K562 (cell line): ENCODE measurements at regions not wholly inside any gene's neighbourhood (a gene's known extent, or its start where the extent isn't known, plus 50 kb on each side); places are given as distances from the start of the nearest gene placed in this dataset.

Experiments used
- ATAC-seq: fragments of 200-7000 bp; cut with Tn5 transposase; 3 replicates; pipeline ENCODE4 v1.9.1; 2020; ENCODE audit warnings: moderate library complexity
- BruUV-seq: library from RNA; stranded (reverse); fragments of 400-500 nt; replicated peaks from 2 replicates; lab custom pipeline; 2021; lab: Mats Ljungman, UMichigan
- CTCF ChIA-PET: fragments of 300-600 bp; formaldehyde crosslinking; extraction: SDS; loops from one replicate; lab custom pipeline; 2021; ENCODE audit warnings: low intra/inter-chr PET ratio; lab: Yijun Ruan, JAX
- POLR2A ChIA-PET: fragments of 300-600, 350-650 bp; sonication (Branson Sonifier 250); formaldehyde crosslinking; extraction: SDS; loops from one replicate; lab custom pipeline; 2021; ENCODE audit warnings: antibody characterized with exemption, inconsistent platforms; lab: Yijun Ruan, JAX
- DNase-seq, 4 experiments: peaks; one replicate each; pipeline versions ENCODE4 v3.0.0 to v3.0.0-alpha.2; 2011 to 2018; ENCODE audit warnings: low spot score in 3 of 4, mixed read lengths in 3 of 4; ENCODE audit errors: extremely low read depth in 1 of 4
- FAIRE-seq: peaks from 2 replicates; lab custom pipeline; 2011; peaks lifted over from hg19 to GRCh38; lab: Jason Lieb, UNC
- H2AFZ ChIP-seq: 2 replicates; pipeline ENCODE4 v1.6.0; 2011; ENCODE audit warnings: low read depth, low read length, control low read depth, inconsistent platforms
- H3K27ac ChIP-seq: fragments of 200-600 bp; 3 replicates; pipeline ENCODE4 v1.8.0; 2011; ENCODE audit warnings: low read depth, mild to moderate bottlenecking, control low read depth, inconsistent platforms, low read length, moderate library complexity, mixed read lengths; ENCODE audit errors: extremely low read depth
- H3K27me3 ChIP-seq, 2 experiments: fragments of 300-600 bp in 1 of 2; 2 replicates in 1 of 2; 3 replicates in 1 of 2; pipeline versions ENCODE4 v1.6.0 to v1.8.0; 2011; ENCODE audit warnings: inconsistent platforms in 2 of 2, low read length in 2 of 2, mild to moderate bottlenecking in 1 of 2, mixed read lengths in 1 of 2, moderate library complexity in 1 of 2; ENCODE audit not compliant: control insufficient read depth in 2 of 2, insufficient read depth in 2 of 2
- H3K36me3 ChIP-seq: fragments of 300-600 bp; 3 replicates; pipeline ENCODE4 v1.8.0; 2011; ENCODE audit warnings: mild to moderate bottlenecking, low read length, inconsistent platforms; ENCODE audit not compliant: control insufficient read depth, insufficient read depth
- H3K4me1 ChIP-seq, 2 experiments: fragments of 200-600 bp in 1 of 2; replicated peaks in 1 of 2; 2 replicates in 1 of 2; 3 replicates in 1 of 2; pipeline versions ENCODE4 v1.5.1 to v1.8.0; 2011; ENCODE audit warnings: inconsistent platforms in 2 of 2, low read length in 2 of 2, mild to moderate bottlenecking in 1 of 2, mixed read lengths in 1 of 2, moderate library complexity in 1 of 2; ENCODE audit not compliant: control insufficient read depth in 2 of 2, insufficient read depth in 2 of 2
- H3K4me2 ChIP-seq: 2 replicates; pipeline ENCODE4 v1.6.1; 2011; ENCODE audit warnings: low read length, control low read depth, inconsistent platforms, mixed read lengths; ENCODE audit not compliant: insufficient read depth
- H3K4me3 ChIP-seq: fragments of 200-600 bp; sonication (generic), shearing (Covaris generic); 2 replicates; pipeline ENCODE4 v1.5.1; 2016; ENCODE audit warnings: control low read depth, inconsistent platforms
- H3K79me2 ChIP-seq: fragments of 200-600 bp; 3 replicates; pipeline ENCODE4 v1.8.0; 2011; ENCODE audit warnings: low read length, inconsistent platforms; ENCODE audit not compliant: control insufficient read depth, insufficient read depth
- H3K9ac ChIP-seq, 2 experiments: 2 replicates each; pipeline versions ENCODE4 v1.6.0 to v1.6.1; 2011; ENCODE audit warnings: low read depth in 2 of 2, low read length in 2 of 2, control low read depth in 1 of 2, inconsistent platforms in 1 of 2, mild to moderate bottlenecking in 1 of 2, mixed read lengths in 1 of 2; ENCODE audit not compliant: insufficient read depth in 1 of 2
- H3K9me1 ChIP-seq: one replicate; pipeline ENCODE4 v1.6.0; 2011; ENCODE audit warnings: inconsistent platforms, mild to moderate bottlenecking, low read length, moderate library complexity; ENCODE audit not compliant: control insufficient read depth, insufficient read depth
- H3K9me3 ChIP-seq: replicated peaks from 2 replicates; pipeline ENCODE4 v1.5.1; 2011; ENCODE audit warnings: low read depth, low read length, inconsistent platforms; ENCODE audit not compliant: control insufficient read depth, insufficient read depth
- H4K20me1 ChIP-seq: replicated peaks from 2 replicates; pipeline ENCODE4 v1.6.1; 2011; ENCODE audit warnings: low read length, inconsistent platforms, mixed read lengths; ENCODE audit not compliant: control insufficient read depth, insufficient read depth
- ATF2 ChIP-seq: sonication (generic); formaldehyde crosslinking; IDR thresholded peaks from 2 replicates; pipeline ENCODE4 v1.8.1; 2022; ENCODE audit warnings: missing genetic modification reagents
- ESRRB ChIP-seq: fragments of 250-450 bp; sonication (Bioruptor Pico); IDR thresholded peaks from 2 replicates; pipeline ENCODE4 v1.5.0; 2020; ENCODE audit warnings: mild to moderate bottlenecking, moderate library complexity, borderline replicate concordance
- EZH2 ChIP-seq: IDR thresholded peaks from 2 replicates; pipeline ENCODE4 v1.6.1; 2012; ENCODE audit warnings: low read depth, mild to moderate bottlenecking, inconsistent platforms, low read length, borderline replicate concordance
- FOXO4 ChIP-seq: fragments of 450-650 bp; formaldehyde crosslinking; IDR thresholded peaks from 2 replicates; pipeline ENCODE4 v1.4.0; 2020; ENCODE audit warnings: mild to moderate bottlenecking, moderate library complexity
- FOXP1 ChIP-seq: sonication (generic); formaldehyde crosslinking; IDR thresholded peaks from 2 replicates; pipeline ENCODE4 v1.8.0; 2022; ENCODE audit warnings: mild to moderate bottlenecking, missing genetic modification reagents
- HES1 ChIP-seq: fragments of 450-650 bp; IDR thresholded peaks from 2 replicates; pipeline ENCODE4 v1.6.1; 2016; ENCODE audit warnings: low read depth, mild to moderate bottlenecking, moderate library complexity
- HNRNPLL ChIP-seq: fragments of 200-400 bp; formaldehyde crosslinking; IDR thresholded peaks from 2 replicates; pipeline ENCODE4 v1.6.1; 2017; ENCODE audit warnings: low read length, low read depth, mild to moderate bottlenecking; ENCODE audit not compliant: poor library complexity, severe bottlenecking
- KLF6 ChIP-seq: fragments of 250-450 bp; sonication (Bioruptor Pico); IDR thresholded peaks from 2 replicates; pipeline ENCODE4 v1.4.0; 2020; ENCODE audit warnings: mild to moderate bottlenecking, moderate library complexity, borderline replicate concordance
- NR4A1 ChIP-seq, 2 experiments: fragments of 250-450 bp in 1 of 2; fragments of 450-650 bp in 1 of 2; sonication (Bioruptor Pico) in 1 of 2; IDR thresholded peaks; 2 replicates each; pipeline versions ENCODE4 v1.4.0 to v1.6.1; 2016 to 2020; ENCODE audit warnings: mild to moderate bottlenecking in 2 of 2, missing compliant biosample characterization in 1 of 2, missing genetic modification characterization in 1 of 2, moderate library complexity in 1 of 2
- SAFB ChIP-seq: fragments of 200-400 bp; formaldehyde crosslinking; IDR thresholded peaks from 2 replicates; pipeline ENCODE4 v1.6.1; 2017; ENCODE audit warnings: low read depth, low read length, borderline replicate concordance
- ZNF408 ChIP-seq: fragments of 250-450 bp; sonication (Bioruptor Pico); IDR thresholded peaks from 2 replicates; pipeline ENCODE4 v1.4.0; 2020; ENCODE audit warnings: low read depth, mild to moderate bottlenecking, moderate library complexity
- WGBS: fragments of 100-300 bp; shearing (Covaris generic); methylation state at CpG from one replicate; pipeline ENCODE4 v1.1.6; 2016; ENCODE audit warnings: low coverage, mixed read lengths; ENCODE audit not compliant: insufficient coverage; ENCODE audit errors: missing lambda C conversion rate; 5-methylcytosine and 5-hydroxymethylcytosine counted together
- in situ Hi-C: fragments of 300-500 bp; cut with MboI; formaldehyde crosslinking; loops from 4 replicates; pipeline ENCODE4 v1.15.0; 2018; ENCODE audit warnings: inconsistent platforms, mixed read lengths
- intact Hi-C: fragments of 100-400 bp; cut with micrococcal nuclease; formaldehyde crosslinking; loops from 2 replicates; pipeline ENCODE4 v1.14.2; 2022
- TF ChIP-seq, protein P1 (sequence below): fragments of 250-450 bp; sonication (Bioruptor Pico); IDR thresholded peaks from 2 replicates; pipeline ENCODE4 v1.4.0; 2020; ENCODE audit warnings: mild to moderate bottlenecking, moderate library complexity

- DNase-seq (no peak), FAIRE-seq (no peak), ATAC-seq (no peak)
- Histone ChIP-seq H3K4me2 (no peak overlapping the region), H4K20me1 (no peaks in the 10 kb centered on the region), H3K27me3 (no peaks in the 10 kb centered on the region), H3K9ac (no peak overlapping the region), H3K4me1 (no peaks in the 10 kb centered on the region), H3K9me1 (no peaks in the 10 kb centered on the region), H3K4me3 (no peak overlapping the region), H2AFZ (no peak overlapping the region), H3K27ac (no peak overlapping the region), H3K9me3 (no peaks in the 10 kb centered on the region), H3K36me3 (no peaks in the 10 kb centered on the region), H3K79me2 (no peaks in the 10 kb centered on the region)
- ChIA-PET CTCF (no interaction called here), POLR2A (no interaction called here)
- in situ Hi-C loops (no loop called here), intact Hi-C loops (no loop called here)
- no TSS peak for BruUV-seq
- WGBS, result 0% methylated on average over 2 of the region's 2 CpGs
- TF ChIP-seq ATF2 (CRISPR knock-in tag), result no peak
- no peak for TF ChIP-seq ESRRB (CRISPR knock-in tag)
- no peak for TF ChIP-seq FOXO4 (CRISPR knock-in tag)
- TF ChIP-seq KLF6 (CRISPR knock-in tag), result no peak
- no peak for TF ChIP-seq NR4A1 (CRISPR knock-in tag; IDR thresholded peaks at IDR 0.05)
- TF ChIP-seq NR4A1 (tag; IDR thresholded peaks at IDR 0.05), result no peak
- TF ChIP-seq SAFB, result no peak
- TF ChIP-seq HES1, result no peak
- no peak for TF ChIP-seq FOXP1 (CRISPR knock-in tag)
- no peak for TF ChIP-seq HNRNPLL
- TF ChIP-seq, protein P1, sequence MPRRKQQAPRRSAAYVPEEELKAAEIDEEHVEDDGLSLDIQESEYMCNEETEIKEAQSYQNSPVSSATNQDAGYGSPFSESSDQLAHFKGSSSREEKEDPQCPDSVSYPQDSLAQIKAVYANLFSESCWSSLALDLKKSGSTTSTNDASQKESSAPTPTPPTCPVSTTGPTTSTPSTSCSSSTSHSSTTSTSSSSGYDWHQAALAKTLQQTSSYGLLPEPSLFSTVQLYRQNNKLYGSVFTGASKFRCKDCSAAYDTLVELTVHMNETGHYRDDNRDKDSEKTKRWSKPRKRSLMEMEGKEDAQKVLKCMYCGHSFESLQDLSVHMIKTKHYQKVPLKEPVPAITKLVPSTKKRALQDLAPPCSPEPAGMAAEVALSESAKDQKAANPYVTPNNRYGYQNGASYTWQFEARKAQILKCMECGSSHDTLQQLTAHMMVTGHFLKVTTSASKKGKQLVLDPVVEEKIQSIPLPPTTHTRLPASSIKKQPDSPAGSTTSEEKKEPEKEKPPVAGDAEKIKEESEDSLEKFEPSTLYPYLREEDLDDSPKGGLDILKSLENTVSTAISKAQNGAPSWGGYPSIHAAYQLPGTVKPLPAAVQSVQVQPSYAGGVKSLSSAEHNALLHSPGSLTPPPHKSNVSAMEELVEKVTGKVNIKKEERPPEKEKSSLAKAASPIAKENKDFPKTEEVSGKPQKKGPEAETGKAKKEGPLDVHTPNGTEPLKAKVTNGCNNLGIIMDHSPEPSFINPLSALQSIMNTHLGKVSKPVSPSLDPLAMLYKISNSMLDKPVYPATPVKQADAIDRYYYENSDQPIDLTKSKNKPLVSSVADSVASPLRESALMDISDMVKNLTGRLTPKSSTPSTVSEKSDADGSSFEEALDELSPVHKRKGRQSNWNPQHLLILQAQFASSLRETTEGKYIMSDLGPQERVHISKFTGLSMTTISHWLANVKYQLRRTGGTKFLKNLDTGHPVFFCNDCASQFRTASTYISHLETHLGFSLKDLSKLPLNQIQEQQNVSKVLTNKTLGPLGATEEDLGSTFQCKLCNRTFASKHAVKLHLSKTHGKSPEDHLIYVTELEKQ (CRISPR knock-in tag), result no peak
- no peak for TF ChIP-seq ZNF408 (CRISPR knock-in tag)
- TF ChIP-seq EZH2, result no peak
Measured at GRCh38 chrX:30027636-30028035, 187.7 kb upstream of the MAGEB2 start.
